ENCODE measurements at regions not wholly inside any gene's neighbourhood (a gene's known extent, or its start where the extent isn't known, plus 50 kb on each side); places are given as distances from the start of the nearest gene placed in this dataset.

GRCh38 chr6:167472148-167472547 lies 147.3 kb downstream of the TTLL2 start:
- no peak for TF ChIP-seq POLR2A (IDR thresholded peaks at IDR 0.05)
- no peak for TF ChIP-seq CTCF (IDR thresholded peaks at IDR 0.05 in 4 of 5, conservative IDR thresholded peaks at IDR 0.05 in 1 of 5)

GRCh38 chr6:167472880-167473279 lies 148.0 kb downstream of the TTLL2 start:
- ATAC-seq (no peak), DNase-seq (no peak)
- Histone ChIP-seq H3K9me3 (no peaks in the 10 kb centered on the region), H3K4me1 (no peaks in the 10 kb centered on the region), H3K27ac (no peak overlapping the region), H3K36me3 (no peaks in the 10 kb centered on the region), H3K4me3 (no peak overlapping the region), H3K27me3 (peaks cover 0 to 2% (median 0%) of the 10 kb centered on the region in 3 donors)
- intact Hi-C loops (cut with DNase I; ENCODE audit: low total_unique reads) = no loop called here
- in situ Hi-C loops (cut with MboI; ENCODE audit: low sequenced_read_pairs in 4 of 4) = no loop called here
- no peak for TF ChIP-seq CTCF (IDR thresholded peaks at IDR 0.05 in 4 of 5, conservative IDR thresholded peaks at IDR 0.05 in 1 of 5)
- TF ChIP-seq POLR2A (IDR thresholded peaks at IDR 0.05) = no peak

More at GRCh38 chr6:167472148-167472547, 147.3 kb downstream of the TTLL2 start:
- DNase-seq (no peak), ATAC-seq (no peak)
- intact Hi-C loops (cut with DNase I; ENCODE audit: low total_unique reads) = no loop called here
- Histone ChIP-seq H3K27ac (no peak overlapping the region), H3K4me3 (no peak overlapping the region), H3K36me3 (no peaks in the 10 kb centered on the region), H3K4me1 (no peaks in the 10 kb centered on the region), H3K9me3 (no peaks in the 10 kb centered on the region), H3K27me3 (no peaks in the 10 kb centered on the region)
- in situ Hi-C loops (cut with MboI; ENCODE audit: low sequenced_read_pairs in 4 of 4) = no loop called here

DNA sequence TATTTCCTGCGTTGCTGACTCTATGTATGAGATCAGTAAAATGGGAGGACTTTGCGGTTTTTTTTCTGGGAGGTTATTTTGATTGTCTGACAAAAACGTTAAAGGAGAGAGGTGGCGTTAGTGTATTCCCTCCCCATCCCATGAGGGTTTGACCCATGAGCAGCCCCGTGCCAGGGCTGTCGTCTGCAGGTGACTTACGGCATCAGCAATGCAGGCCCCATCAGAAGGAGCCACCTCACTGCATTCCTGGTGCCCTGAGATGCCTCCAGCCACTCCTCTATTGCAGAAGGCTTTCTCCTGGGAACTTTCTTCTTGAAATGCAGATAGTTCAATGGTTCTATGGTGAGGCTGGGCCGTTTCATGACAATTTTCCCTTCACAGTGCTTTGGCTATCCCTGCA lies 149.3 kb downstream of the TTLL2 start:
- no peak overlapping the region for H3K4me3 ChIP-seq
- H3K27ac ChIP-seq = no peak overlapping the region
- H3K9me3 ChIP-seq = no peaks in the 10 kb centered on the region
- no peak for ATAC-seq
- peaks cover 0 to 2% (median 0%) of the 10 kb centered on the region in 3 donors for H3K27me3 ChIP-seq
- H3K4me1 ChIP-seq = no peaks in the 10 kb centered on the region
- in situ Hi-C loops (cut with MboI; ENCODE audit: low sequenced_read_pairs in 4 of 4) = no loop called here
- DNase-seq = no peak
- intact Hi-C loops (cut with DNase I; ENCODE audit: low total_unique reads) = no loop called here
- H3K36me3 ChIP-seq = no peaks in the 10 kb centered on the region
- TF ChIP-seq CTCF (IDR thresholded peaks at IDR 0.05 in 4 of 5, conservative IDR thresholded peaks at IDR 0.05 in 1 of 5) (no peak), POLR2A (IDR thresholded peaks at IDR 0.05) (no peak)

- Histone ChIP-seq H3K27ac (no peak overlapping the region), H3K36me3 (no peaks in the 10 kb centered on the region), H3K27me3 (peaks cover 0 to 2% (median 0%) of the 10 kb centered on the region in 3 donors), H3K9me3 (no peaks in the 10 kb centered on the region), H3K4me1 (no peaks in the 10 kb centered on the region), H3K4me3 (no peak overlapping the region)
- intact Hi-C loops (cut with DNase I; ENCODE audit: low total_unique reads) = no loop called here
- DNase-seq (no peak), ATAC-seq (no peak)
- in situ Hi-C loops (cut with MboI; ENCODE audit: low sequenced_read_pairs in 4 of 4) = no loop called here
- TF ChIP-seq CTCF (IDR thresholded peaks at IDR 0.05 in 4 of 5, conservative IDR thresholded peaks at IDR 0.05 in 1 of 5) (no peak), POLR2A (IDR thresholded peaks at IDR 0.05) (no peak)
These were observed 149.8 kb downstream of the TTLL2 start for GRCh38 chr6:167474725-167475124.

GRCh38 chr6:167475947-167476346 lies 151.1 kb downstream of the TTLL2 start:
- TF ChIP-seq POLR2A (IDR thresholded peaks at IDR 0.05) (no peak), CTCF (IDR thresholded peaks at IDR 0.05 in 4 of 5, conservative IDR thresholded peaks at IDR 0.05 in 1 of 5) (no peak)
- peaks cover 0 to 5% of the 10 kb centered on the region in 2 donors for H3K4me1 ChIP-seq
- ATAC-seq (no peak), DNase-seq (no peak)
- no peak overlapping the region for H3K4me3 ChIP-seq
- intact Hi-C loops (cut with DNase I; ENCODE audit: low total_unique reads) = no loop called here
- H3K9me3 ChIP-seq = no peaks in the 10 kb centered on the region
- no peak overlapping the region for H3K27ac ChIP-seq
- peaks cover 0 to 2% (median 0%) of the 10 kb centered on the region in 3 donors for H3K27me3 ChIP-seq
- H3K36me3 ChIP-seq = no peaks in the 10 kb centered on the region
- in situ Hi-C loops (cut with MboI; ENCODE audit: low sequenced_read_pairs in 4 of 4) = no loop called here
